H1 (cell line): ENCODE measurements at regions not wholly inside any gene's neighbourhood (a gene's known extent, or its start where the extent isn't known, plus 50 kb on each side); places are given as distances from the start of the nearest gene placed in this dataset.

Experiments used
- TBP ChIP-seq: IDR thresholded peaks from 2 replicates; pipeline ENCODE4 v1.6.1; 2011; ENCODE audit warnings: low read depth, low read length, improper control_type of control experiment
- TF ChIP-seq, protein P1 (sequence below): fragments of 300-600 bp; sonication (generic); IDR thresholded peaks from 2 replicates; pipeline ENCODE4 v1.7.1; 2012; ENCODE audit warnings: low read length, moderate library complexity, mild to moderate bottlenecking, inconsistent platforms; ENCODE audit not compliant: insufficient replicate concordance

DNA sequence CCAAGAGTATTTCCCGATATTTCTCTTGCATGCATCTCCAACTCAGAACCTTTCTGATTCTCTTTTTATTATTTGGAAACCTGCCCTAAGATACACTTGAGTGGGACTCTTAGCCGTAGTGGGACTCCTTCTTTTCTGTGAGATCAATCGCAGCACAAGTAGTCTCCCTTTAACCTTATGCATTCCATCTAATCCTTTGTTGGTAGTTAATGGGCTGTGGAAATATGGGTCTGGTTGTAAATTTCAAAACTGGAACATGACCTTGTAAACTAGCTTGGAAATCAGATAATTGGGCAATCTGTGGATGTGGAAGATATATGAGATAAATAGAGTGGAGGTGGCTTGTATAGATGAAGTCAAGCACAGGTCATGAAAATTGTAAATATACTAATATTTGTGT, 350.0 kb downstream of the NDFIP2 start (continued):
- TF ChIP-seq, protein P1, sequence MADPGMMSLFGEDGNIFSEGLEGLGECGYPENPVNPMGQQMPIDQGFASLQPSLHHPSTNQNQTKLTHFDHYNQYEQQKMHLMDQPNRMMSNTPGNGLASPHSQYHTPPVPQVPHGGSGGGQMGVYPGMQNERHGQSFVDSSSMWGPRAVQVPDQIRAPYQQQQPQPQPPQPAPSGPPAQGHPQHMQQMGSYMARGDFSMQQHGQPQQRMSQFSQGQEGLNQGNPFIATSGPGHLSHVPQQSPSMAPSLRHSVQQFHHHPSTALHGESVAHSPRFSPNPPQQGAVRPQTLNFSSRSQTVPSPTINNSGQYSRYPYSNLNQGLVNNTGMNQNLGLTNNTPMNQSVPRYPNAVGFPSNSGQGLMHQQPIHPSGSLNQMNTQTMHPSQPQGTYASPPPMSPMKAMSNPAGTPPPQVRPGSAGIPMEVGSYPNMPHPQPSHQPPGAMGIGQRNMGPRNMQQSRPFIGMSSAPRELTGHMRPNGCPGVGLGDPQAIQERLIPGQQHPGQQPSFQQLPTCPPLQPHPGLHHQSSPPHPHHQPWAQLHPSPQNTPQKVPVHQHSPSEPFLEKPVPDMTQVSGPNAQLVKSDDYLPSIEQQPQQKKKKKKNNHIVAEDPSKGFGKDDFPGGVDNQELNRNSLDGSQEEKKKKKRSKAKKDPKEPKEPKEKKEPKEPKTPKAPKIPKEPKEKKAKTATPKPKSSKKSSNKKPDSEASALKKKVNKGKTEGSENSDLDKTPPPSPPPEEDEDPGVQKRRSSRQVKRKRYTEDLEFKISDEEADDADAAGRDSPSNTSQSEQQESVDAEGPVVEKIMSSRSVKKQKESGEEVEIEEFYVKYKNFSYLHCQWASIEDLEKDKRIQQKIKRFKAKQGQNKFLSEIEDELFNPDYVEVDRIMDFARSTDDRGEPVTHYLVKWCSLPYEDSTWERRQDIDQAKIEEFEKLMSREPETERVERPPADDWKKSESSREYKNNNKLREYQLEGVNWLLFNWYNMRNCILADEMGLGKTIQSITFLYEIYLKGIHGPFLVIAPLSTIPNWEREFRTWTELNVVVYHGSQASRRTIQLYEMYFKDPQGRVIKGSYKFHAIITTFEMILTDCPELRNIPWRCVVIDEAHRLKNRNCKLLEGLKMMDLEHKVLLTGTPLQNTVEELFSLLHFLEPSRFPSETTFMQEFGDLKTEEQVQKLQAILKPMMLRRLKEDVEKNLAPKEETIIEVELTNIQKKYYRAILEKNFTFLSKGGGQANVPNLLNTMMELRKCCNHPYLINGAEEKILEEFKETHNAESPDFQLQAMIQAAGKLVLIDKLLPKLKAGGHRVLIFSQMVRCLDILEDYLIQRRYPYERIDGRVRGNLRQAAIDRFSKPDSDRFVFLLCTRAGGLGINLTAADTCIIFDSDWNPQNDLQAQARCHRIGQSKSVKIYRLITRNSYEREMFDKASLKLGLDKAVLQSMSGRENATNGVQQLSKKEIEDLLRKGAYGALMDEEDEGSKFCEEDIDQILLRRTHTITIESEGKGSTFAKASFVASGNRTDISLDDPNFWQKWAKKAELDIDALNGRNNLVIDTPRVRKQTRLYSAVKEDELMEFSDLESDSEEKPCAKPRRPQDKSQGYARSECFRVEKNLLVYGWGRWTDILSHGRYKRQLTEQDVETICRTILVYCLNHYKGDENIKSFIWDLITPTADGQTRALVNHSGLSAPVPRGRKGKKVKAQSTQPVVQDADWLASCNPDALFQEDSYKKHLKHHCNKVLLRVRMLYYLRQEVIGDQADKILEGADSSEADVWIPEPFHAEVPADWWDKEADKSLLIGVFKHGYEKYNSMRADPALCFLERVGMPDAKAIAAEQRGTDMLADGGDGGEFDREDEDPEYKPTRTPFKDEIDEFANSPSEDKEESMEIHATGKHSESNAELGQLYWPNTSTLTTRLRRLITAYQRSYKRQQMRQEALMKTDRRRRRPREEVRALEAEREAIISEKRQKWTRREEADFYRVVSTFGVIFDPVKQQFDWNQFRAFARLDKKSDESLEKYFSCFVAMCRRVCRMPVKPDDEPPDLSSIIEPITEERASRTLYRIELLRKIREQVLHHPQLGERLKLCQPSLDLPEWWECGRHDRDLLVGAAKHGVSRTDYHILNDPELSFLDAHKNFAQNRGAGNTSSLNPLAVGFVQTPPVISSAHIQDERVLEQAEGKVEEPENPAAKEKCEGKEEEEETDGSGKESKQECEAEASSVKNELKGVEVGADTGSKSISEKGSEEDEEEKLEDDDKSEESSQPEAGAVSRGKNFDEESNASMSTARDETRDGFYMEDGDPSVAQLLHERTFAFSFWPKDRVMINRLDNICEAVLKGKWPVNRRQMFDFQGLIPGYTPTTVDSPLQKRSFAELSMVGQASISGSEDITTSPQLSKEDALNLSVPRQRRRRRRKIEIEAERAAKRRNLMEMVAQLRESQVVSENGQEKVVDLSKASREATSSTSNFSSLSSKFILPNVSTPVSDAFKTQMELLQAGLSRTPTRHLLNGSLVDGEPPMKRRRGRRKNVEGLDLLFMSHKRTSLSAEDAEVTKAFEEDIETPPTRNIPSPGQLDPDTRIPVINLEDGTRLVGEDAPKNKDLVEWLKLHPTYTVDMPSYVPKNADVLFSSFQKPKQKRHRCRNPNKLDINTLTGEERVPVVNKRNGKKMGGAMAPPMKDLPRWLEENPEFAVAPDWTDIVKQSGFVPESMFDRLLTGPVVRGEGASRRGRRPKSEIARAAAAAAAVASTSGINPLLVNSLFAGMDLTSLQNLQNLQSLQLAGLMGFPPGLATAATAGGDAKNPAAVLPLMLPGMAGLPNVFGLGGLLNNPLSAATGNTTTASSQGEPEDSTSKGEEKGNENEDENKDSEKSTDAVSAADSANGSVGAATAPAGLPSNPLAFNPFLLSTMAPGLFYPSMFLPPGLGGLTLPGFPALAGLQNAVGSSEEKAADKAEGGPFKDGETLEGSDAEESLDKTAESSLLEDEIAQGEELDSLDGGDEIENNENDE = no peak
- TF ChIP-seq TBP = no peak
